GM12872 (cell line): ENCODE measurements at regions not wholly inside any gene's neighbourhood (a gene's known extent, or its start where the extent isn't known, plus 50 kb on each side); places are given as distances from the start of the nearest gene placed in this dataset.

Experiments
- TF ChIP-seq, protein P1 (sequence below): IDR thresholded peaks from 3 replicates; pipeline ENCODE4 v1.5.1; 2011; ENCODE audit warnings: low read depth, mild to moderate bottlenecking, low read length, moderate library complexity; ENCODE audit not compliant: insufficient read depth

DNA sequence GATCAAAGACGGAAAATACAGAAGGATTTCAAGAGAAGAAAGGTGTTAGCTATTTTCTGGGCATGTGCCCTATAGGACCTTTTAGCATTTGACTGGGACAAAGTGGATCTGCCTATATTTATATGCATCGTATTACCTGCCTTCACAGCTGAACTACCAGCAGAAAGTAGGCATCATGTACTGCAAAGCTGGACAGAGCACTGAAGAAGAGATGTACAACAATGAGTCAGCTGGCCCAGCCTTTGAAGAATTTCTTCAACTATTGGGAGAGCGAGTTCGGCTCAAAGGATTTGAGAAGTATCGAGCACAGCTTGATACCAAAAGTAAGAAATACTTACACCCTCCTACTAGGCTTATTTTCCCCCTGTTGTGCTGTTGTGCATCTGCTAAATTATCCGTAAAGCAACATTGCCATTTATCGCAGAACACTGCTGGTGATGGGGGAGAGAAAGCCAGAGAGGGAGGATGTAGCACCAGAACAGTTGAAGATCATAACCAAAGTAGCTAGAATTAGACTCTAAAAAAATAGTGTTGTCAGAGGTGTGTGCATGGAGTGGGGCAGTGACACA lies 282.0 kb upstream of the RGS6 start:
- TF ChIP-seq, protein P1, sequence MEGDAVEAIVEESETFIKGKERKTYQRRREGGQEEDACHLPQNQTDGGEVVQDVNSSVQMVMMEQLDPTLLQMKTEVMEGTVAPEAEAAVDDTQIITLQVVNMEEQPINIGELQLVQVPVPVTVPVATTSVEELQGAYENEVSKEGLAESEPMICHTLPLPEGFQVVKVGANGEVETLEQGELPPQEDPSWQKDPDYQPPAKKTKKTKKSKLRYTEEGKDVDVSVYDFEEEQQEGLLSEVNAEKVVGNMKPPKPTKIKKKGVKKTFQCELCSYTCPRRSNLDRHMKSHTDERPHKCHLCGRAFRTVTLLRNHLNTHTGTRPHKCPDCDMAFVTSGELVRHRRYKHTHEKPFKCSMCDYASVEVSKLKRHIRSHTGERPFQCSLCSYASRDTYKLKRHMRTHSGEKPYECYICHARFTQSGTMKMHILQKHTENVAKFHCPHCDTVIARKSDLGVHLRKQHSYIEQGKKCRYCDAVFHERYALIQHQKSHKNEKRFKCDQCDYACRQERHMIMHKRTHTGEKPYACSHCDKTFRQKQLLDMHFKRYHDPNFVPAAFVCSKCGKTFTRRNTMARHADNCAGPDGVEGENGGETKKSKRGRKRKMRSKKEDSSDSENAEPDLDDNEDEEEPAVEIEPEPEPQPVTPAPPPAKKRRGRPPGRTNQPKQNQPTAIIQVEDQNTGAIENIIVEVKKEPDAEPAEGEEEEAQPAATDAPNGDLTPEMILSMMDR = no peak

DNA sequence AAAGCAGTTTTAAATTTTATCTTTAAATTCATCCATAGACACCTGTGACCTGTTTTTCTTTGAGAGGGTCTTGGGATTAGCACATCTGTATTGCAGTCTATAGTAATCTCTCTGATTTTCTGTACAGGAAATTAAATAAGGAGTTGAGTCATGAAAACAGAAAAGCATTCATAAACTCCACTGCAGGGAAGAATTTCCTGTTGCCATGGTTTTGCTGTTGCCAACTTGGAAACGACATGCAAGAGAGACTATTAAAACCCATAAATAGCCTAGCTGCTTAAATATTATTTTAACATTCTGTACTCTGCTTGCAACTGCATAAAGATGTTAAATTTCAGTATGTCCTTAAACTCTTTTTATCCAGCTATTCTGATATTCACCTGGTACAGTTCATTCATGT lies 281.0 kb upstream of the RGS6 start:
- TF ChIP-seq, protein P1 = no peak

DNA sequence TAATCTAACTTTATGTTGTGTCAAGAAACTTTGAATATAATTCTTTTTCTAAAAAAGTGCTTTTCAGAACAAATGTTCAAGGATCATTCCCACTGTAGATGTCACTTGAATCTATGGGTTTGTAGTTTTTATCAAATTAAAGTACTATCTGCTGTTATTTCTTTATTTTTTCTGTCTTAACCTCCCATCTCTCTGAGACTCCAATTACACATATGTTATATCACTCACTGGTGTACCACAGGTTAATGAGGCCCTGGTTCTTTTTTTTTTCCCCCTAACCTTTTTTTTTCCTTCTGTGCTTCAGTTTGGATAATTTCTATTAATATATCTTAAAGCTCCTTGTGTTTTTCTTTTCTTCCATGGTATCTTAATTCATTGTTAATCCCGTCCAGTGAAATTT lies 279.9 kb upstream of the RGS6 start:
- TF ChIP-seq, protein P1 = no peak

DNA sequence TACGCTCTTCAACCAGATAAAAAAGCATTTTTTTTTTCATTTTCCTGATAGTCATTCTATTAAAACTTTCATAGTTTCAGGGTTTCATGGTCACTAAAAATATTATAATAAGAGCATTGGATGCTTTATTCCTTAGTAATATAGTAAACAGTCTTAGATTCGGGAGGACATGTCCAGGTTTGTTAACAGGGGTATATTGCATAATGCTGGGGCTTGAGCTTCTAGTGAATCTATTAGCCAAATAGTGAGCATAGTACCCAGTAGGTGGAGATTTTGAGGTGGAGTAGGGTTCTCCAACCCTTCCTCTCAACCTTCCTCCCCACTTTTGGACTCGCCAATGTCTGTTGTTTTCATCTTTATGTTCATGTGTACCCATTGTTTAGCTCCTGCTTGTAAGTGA lies 277.4 kb upstream of the RGS6 start:
- TF ChIP-seq, protein P1 = no peak

DNA sequence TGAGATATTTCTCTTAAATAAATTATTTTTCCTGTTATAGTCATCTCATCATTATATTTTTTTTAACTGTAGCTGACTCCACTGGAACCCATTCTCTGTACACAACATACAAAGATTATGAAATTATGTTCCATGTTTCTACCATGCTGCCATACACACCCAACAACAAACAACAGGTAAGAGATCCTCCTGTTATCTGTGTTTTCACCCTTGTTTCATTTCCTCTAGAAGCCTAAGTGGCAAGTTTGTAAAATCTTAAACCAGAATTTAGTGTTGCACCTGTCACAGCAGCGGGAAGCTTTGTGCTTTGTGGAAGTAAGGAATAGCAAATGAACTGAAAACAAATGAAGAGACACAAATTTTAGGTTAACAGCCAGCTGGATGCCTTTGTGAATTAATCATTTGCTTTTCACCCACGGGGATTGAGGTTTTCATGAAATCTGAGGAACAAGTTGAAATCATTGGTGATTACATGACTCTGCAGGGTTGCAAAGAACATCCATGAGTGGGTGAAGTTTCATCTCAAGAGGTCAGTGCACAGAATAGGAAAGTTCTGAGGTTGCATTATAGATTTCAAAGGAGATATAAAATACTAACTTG lies 273.9 kb upstream of the RGS6 start:
- TF ChIP-seq, protein P1 = no peak

DNA sequence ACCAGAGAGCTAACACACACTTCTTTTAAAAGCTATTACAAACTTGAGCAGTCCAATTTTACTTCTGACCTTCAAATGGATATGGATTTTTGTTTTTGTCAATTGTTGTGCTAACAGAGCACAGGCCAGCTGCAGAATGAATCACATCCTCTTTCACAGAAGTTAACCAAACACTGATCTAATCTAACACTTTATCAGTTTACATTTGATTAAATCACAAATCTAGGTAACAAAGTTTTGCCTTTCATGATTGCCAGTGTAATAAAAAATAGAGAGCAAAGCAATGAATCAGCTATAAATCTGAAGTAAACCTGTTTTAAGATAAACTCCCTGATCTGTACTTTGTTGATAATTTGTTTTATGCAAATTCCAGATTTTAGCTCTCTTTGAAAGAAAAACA lies 273.1 kb upstream of the RGS6 start:
- TF ChIP-seq, protein P1 = no peak

DNA sequence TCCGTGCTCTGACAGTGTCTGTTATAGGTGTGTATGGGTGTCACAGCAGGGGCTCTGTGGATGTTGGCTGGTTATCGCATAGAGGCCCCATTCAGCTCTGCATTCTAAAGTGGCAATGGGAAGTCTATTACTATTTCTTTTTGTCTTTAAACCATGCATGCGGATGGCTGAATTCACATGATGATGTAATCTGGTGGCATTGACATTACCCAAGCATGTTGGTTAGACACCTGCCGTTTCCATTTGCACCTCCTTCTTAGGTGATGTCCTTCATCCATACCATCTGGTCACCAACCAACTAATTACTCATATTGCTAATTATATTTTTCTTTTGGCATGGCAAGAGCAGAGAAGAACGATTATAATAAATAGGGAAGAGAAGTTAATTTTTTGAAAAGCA lies 270.8 kb upstream of the RGS6 start:
- TF ChIP-seq, protein P1 = no peak
